ENCODE measurements at regions not wholly inside any gene's neighbourhood (a gene's known extent, or its start where the extent isn't known, plus 50 kb on each side); places are given as distances from the start of the nearest gene placed in this dataset.

- TF ChIP-seq SIN3A (IDR thresholded peaks at IDR 0.05; ENCODE audit: borderline replicate concordance, insufficient read depth, low read length) = no peak
Observed at GRCh38 chr6:80886475-80886874, 780.0 kb downstream of the BCKDHB start.

- TF ChIP-seq TAF1 (IDR thresholded peaks at IDR 0.05; ENCODE audit: borderline replicate concordance, insufficient read depth, low read length) = no peak
- TF ChIP-seq REST (IDR thresholded peaks at IDR 0.05; ENCODE audit: insufficient read depth in 1 of 2, low read depth in 2 of 2, low read length in 2 of 2) = no peak
- no peak for TF ChIP-seq SIN3A (IDR thresholded peaks at IDR 0.05; ENCODE audit: borderline replicate concordance, insufficient read depth, low read length)
- no peak for TF ChIP-seq FOXP2 (optimal IDR thresholded peaks at IDR 0.05; ENCODE audit: borderline replicate concordance, extremely low read depth, extremely low read length, insufficient read depth)
- TF ChIP-seq POLR2AphosphoS5 (IDR thresholded peaks at IDR 0.05; ENCODE audit: low read depth, low read length) = no peak
Observed at GRCh38 chr6:80872951-80873308, 766.5 kb downstream of the BCKDHB start.

GRCh38 chr6:80872199-80872950 is 765.9 kb downstream of the BCKDHB start:
- TF ChIP-seq SIN3A (IDR thresholded peaks at IDR 0.05; ENCODE audit: borderline replicate concordance, insufficient read depth, low read length) (no peak), REST (IDR thresholded peaks at IDR 0.05; ENCODE audit: insufficient read depth in 1 of 2, low read depth in 2 of 2, low read length in 2 of 2) (no peak), FOXP2 (optimal IDR thresholded peaks at IDR 0.05; ENCODE audit: borderline replicate concordance, extremely low read depth, extremely low read length, insufficient read depth) (no peak), TAF1 (IDR thresholded peaks at IDR 0.05; ENCODE audit: borderline replicate concordance, insufficient read depth, low read length) (no peak), POLR2AphosphoS5 (IDR thresholded peaks at IDR 0.05; ENCODE audit: low read depth, low read length) (no peak)

- no peak for TF ChIP-seq SIN3A (IDR thresholded peaks at IDR 0.05; ENCODE audit: borderline replicate concordance, insufficient read depth, low read length)
- TF ChIP-seq REST (IDR thresholded peaks at IDR 0.05; ENCODE audit: insufficient read depth in 1 of 2, low read depth in 2 of 2, low read length in 2 of 2) = no peak
- TF ChIP-seq POLR2AphosphoS5 (IDR thresholded peaks at IDR 0.05; ENCODE audit: low read depth, low read length) = no peak
- TF ChIP-seq TAF1 (IDR thresholded peaks at IDR 0.05; ENCODE audit: borderline replicate concordance, insufficient read depth, low read length) = no peak
- no peak for TF ChIP-seq FOXP2 (optimal IDR thresholded peaks at IDR 0.05; ENCODE audit: borderline replicate concordance, extremely low read depth, extremely low read length, insufficient read depth)
Observed at GRCh38 chr6:80862756-80863155, 756.3 kb downstream of the BCKDHB start.

GRCh38 chr6:80860107-80860506 is 753.6 kb downstream of the BCKDHB start:
- no peak for TF ChIP-seq TAF1 (IDR thresholded peaks at IDR 0.05; ENCODE audit: borderline replicate concordance, insufficient read depth, low read length)
- TF ChIP-seq FOXP2 (optimal IDR thresholded peaks at IDR 0.05; ENCODE audit: borderline replicate concordance, extremely low read depth, extremely low read length, insufficient read depth) = no peak
- TF ChIP-seq SIN3A (IDR thresholded peaks at IDR 0.05; ENCODE audit: borderline replicate concordance, insufficient read depth, low read length) = no peak
- no peak for TF ChIP-seq REST (IDR thresholded peaks at IDR 0.05; ENCODE audit: insufficient read depth in 1 of 2, low read depth in 2 of 2, low read length in 2 of 2)
- no peak for TF ChIP-seq POLR2AphosphoS5 (IDR thresholded peaks at IDR 0.05; ENCODE audit: low read depth, low read length)

Measured in PFSK-1 (cell line).